Right atrium auricular region (tissue), 2 donors: ENCODE measurements at regions not wholly inside any gene's neighbourhood (a gene's known extent, or its start where the extent isn't known, plus 50 kb on each side); places are given as distances from the start of the nearest gene placed in this dataset.

Source experiments
- DNase-seq: peaks from one replicate; pipeline ENCODE4 v3.0.0-alpha.2; 2019; ENCODE audit warnings: low spot score
- H3K27ac ChIP-seq, 2 donors: fragments of 200-600 bp; sonication (generic); 1 replicate in 1 of 2; 2 replicates in 1 of 2; pipeline ENCODE4 v1.5.1; 2016 to 2019
- H3K27me3 ChIP-seq, 2 donors: fragments of 200-600 bp; sonication (generic); one replicate each; pipeline versions ENCODE4 v1.5.1 to v1.6.0; 2017 to 2019
- H3K36me3 ChIP-seq: fragments of 200-600 bp; sonication (generic); one replicate; pipeline ENCODE4 v1.5.1; 2016
- H3K4me1 ChIP-seq, 2 donors: fragments of 200-600 bp; sonication (generic); one replicate each; pipeline versions ENCODE4 v1.5.1 to v1.6.0; 2017 to 2019
- H3K4me3 ChIP-seq, 2 donors: fragments of 200-600 bp; sonication (generic); 1 replicate in 1 of 2; 2 replicates in 1 of 2; pipeline ENCODE4 v1.5.1; 2017 to 2019; ENCODE audit warnings: mild to moderate bottlenecking in 1 of 2, moderate library complexity in 1 of 2
- H3K9me3 ChIP-seq, 2 donors: fragments of 200-600 bp; sonication (generic); one replicate each; pipeline ENCODE4 v1.5.1; 2019
- CTCF ChIP-seq, 2 donors: fragments of 200-600 bp; sonication (generic); IDR thresholded peaks; one replicate each; pipeline ENCODE4 v1.5.1; 2019; ENCODE audit warnings: antibody characterized with exemption in 2 of 2

- Histone ChIP-seq H3K9me3 (no peaks in the 10 kb centered on the region), H3K4me1 (no peaks in the 10 kb centered on the region), H3K27ac (no peak overlapping the region), H3K27me3 (no peaks in the 10 kb centered on the region), H3K4me3 (no peak overlapping the region), H3K36me3 (no peaks in the 10 kb centered on the region)
- no peak for TF ChIP-seq CTCF (IDR thresholded peaks at IDR 0.05)
- DNase-seq: no peak
Observed at GRCh38 chr4:67273666-67274065, 271.6 kb downstream of the CENPC start.

- H3K36me3 ChIP-seq: no peaks in the 10 kb centered on the region
- no peak overlapping the region for H3K4me3 ChIP-seq
- DNase-seq: no peak
- no peaks in the 10 kb centered on the region for H3K9me3 ChIP-seq
- H3K4me1 ChIP-seq: no peaks in the 10 kb centered on the region
- TF ChIP-seq CTCF (IDR thresholded peaks at IDR 0.05): no peak
- H3K27me3 ChIP-seq: no peaks in the 10 kb centered on the region
- no peak overlapping the region for H3K27ac ChIP-seq
Observed at GRCh38 chr4:67261971-67262370, 283.3 kb downstream of the CENPC start.

GRCh38 chr4:67256388-67257043, 288.8 kb downstream of the CENPC start:
- no peaks in the 10 kb centered on the region for H3K36me3 ChIP-seq
- no peaks in the 10 kb centered on the region for H3K4me1 ChIP-seq
- no peak overlapping the region for H3K4me3 ChIP-seq
- H3K27ac ChIP-seq: no peak overlapping the region
- TF ChIP-seq CTCF (IDR thresholded peaks at IDR 0.05): no peak
- H3K27me3 ChIP-seq: no peaks in the 10 kb centered on the region
- H3K9me3 ChIP-seq: no peaks in the 10 kb centered on the region
- no peak for DNase-seq

- H3K36me3 ChIP-seq: no peaks in the 10 kb centered on the region
- no peak for TF ChIP-seq CTCF (IDR thresholded peaks at IDR 0.05)
- no peaks in the 10 kb centered on the region for H3K9me3 ChIP-seq
- H3K4me1 ChIP-seq: no peaks in the 10 kb centered on the region
- no peak overlapping the region for H3K4me3 ChIP-seq
- H3K27ac ChIP-seq: no peak overlapping the region
- no peaks in the 10 kb centered on the region for H3K27me3 ChIP-seq
- DNase-seq: no peak
Observed at GRCh38 chr4:67250131-67250896, 295.0 kb downstream of the CENPC start.

GRCh38 chr4:67236788-67237187, 308.5 kb downstream of the CENPC start:
- Histone ChIP-seq H3K27me3 (no peaks in the 10 kb centered on the region), H3K4me1 (no peaks in the 10 kb centered on the region), H3K4me3 (no peak overlapping the region), H3K36me3 (no peaks in the 10 kb centered on the region), H3K27ac (no peak overlapping the region), H3K9me3 (no peaks in the 10 kb centered on the region)
- TF ChIP-seq CTCF (IDR thresholded peaks at IDR 0.05): no peak
- DNase-seq: no peak
